ENCODE measurements at regions not wholly inside any gene's neighbourhood (a gene's known extent, or its start where the extent isn't known, plus 50 kb on each side); places are given as distances from the start of the nearest gene placed in this dataset.
"Not testable (repeated sequence)": the region's sequence is repeated elsewhere in the genome, so short reads cannot be mapped to it uniquely, and the experiment has no call there.

DNA sequence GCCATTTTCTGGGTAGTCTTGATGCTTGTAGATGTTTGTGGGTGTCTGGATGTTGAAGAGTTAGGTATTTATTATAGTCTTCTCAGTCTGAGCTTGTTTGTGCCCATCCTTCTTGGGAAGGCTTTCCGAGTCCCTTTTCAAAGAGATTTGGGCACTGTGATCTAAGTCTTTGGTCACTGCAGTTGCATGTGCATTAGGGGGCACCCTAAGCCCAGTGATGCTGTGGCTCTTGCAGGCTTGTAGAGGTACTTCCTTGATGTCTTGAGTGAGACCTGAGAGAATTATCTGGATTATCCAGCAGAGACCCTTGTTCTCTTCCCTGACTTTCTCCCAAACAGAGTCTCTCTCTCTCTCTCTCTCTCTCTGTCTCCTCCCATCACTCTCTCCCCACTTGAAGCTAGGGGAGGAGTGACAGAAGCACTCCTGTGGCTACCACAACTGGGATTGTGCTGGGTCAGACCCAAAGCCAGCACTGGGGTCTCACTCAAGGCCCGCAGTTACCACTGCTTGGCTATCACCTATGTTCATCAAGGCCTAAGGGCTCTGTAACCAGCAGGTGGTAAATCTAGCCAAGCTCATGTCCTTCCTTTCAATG lies 68.5 kb downstream of the TMCO5A start:
- intact Hi-C loops (cut with DNase I): no loop called here
- peak; percentile 81 for DNase-seq (ENCODE audit: low spot score)

DNA sequence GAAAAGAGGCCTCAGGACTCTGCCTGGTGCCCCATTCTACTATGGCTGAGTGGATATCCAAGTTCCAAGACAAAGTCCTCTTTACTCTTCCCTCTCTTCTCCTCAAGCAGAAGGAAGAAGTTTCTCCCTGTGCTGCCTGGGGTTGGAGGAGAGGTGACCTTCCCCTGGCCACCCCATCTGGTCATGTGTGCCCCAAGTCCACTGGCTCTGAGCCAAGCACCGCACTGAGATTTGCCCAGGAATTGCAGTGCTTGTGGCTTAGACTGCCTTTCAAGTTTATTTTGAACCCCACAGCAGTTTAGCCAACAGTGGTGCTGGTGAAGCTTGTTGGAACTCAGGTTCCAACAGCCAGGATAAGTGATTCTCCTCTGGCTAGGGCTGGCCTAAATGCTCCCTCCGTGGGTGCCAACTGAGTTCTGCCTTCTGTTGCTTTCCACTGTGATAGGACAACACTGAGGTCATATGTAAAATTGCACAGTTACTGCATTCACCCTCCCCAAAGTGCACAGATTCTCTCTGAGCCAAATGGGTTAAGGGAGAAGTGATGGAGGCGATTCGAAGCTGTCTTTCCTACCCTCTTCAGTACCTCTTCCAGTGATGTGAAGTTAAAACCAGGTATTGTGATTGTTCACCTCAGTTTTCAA lies 69.9 kb downstream of the TMCO5A start:
- no peak for DNase-seq (ENCODE audit: low spot score)

DNA sequence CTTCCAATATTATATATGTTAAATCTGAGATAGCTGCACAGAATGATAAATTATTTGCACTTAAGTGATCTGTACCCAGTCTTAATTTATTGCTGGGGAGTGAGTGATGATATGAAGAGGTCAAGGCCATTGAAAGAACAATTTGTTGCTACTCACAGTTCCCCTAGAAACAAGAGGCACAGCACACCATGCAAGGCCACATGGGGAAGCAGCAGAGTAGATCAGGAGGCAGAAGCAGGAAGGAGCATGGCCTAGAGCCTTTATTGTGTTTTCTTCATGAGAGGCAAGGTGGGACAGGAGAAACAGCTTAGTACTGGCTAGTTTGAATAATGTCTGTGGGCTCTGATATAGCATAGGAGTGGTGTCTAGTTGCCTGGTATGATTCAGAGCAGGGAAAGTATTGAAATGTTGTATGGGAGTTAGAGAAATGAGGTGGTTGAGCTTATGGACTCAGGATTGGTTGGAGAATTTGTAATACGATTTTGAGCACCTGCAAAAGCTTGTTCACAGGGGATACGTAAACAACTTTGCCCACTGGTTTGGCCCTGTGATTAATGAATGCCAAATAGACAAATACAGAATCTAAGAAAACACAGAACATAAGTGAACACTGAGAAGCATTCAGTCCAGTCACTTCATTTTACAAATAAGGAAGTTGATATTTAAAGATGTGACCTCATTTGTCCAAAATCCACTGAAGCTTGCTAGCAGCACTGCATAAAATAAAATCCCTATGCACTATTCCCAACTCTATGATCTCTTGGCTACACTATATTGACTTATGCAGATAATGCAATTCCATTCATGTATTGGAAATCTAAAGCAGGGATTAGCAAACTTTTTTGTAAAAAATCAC lies 71.7 kb downstream of the TMCO5A start:
- intact Hi-C loops (cut with DNase I): no loop called here
- no peak for DNase-seq (ENCODE audit: low spot score)

More for the DNA sequence above, 69.9 kb downstream of the TMCO5A start:
- intact Hi-C loops (cut with DNase I): no loop called here

DNA sequence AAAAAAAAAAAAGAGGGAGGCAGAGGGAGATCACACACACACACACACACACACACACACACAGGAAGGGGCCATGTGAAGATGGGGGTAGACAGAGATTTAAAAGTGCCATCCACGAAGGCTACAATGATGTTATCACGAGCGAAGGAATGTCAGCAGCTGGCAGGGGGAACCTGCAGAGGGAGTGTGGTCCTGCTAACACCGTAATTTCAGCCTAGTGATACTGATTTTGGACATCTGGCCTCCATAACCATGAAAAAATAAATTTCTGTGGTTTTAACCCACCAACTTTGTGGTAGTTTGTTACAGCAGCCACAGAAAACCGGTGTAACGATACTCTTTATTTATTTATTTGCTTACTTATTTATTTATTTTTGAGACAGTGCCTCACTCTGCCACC lies 76.0 kb downstream of the TMCO5A start:
- no peak for DNase-seq (ENCODE audit: low spot score)

DNA sequence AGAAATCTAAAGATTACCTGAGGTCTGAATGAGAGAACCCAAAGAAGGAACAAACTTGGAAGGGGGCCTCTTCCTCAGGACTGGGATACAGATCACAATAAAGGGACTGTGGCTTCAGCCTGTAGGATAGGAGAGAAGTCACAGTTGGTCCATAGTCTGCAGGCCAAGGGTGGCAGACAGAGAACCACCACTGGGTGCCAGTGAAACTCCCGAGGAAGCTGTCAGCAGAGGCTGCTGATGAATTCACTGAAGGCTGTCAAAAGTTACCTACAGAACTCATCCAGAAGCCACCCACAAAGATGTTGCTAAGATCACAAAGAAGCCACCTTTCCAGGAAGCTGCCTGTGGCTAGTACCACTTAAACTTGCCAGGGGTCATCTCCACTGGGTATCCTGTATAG lies 78.5 kb downstream of the TMCO5A start:
- intact Hi-C loops (cut with DNase I): no loop called here
- DNase-seq (ENCODE audit: low spot score): no peak

More for the DNA sequence above, 76.0 kb downstream of the TMCO5A start:
- intact Hi-C loops (cut with DNase I): no loop called here

DNA sequence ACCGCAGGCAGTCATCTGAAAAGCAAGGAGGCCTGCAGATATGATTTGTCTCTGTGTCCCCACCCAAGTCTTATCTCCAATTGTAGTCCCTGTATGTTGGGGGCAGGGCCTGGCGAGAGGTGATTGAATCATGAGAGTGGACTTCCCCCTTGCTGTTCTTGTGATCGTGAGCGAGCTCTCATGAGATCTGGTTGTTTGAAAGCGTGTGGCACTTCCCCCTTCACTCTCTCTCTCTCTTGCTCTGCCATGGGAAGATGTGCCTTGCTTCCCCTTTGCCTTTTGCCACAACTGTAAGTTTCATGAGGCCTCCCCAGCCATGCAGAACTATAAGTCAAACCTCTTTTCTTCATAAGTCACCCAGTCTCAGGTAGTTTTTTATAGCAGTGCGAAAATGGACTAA lies 83.3 kb downstream of the TMCO5A start:
- intact Hi-C loops (cut with DNase I): no loop called here
- no peak for DNase-seq (ENCODE audit: low spot score)

DNA sequence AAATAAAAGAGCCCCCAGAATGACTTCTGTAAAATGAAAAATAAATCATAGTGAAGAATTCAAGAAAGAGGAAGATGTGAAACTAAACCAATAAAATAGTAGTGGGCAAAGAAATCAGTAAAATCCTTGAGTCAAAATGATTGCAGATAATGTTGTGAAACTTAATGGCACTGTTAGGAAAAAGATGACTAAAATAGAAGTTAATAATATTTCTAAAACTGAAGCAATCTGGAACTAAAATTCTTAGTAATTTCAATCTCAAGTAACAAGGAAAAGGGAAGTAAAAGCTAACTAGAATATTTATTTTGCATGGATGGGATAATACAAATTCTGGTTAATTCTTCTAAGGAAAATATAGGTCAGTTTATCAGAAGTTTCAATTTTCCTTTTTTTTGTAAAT lies 84.6 kb downstream of the TMCO5A start:
- DNase-seq (ENCODE audit: low spot score): no peak
- intact Hi-C loops (cut with DNase I): no loop called here

DNA sequence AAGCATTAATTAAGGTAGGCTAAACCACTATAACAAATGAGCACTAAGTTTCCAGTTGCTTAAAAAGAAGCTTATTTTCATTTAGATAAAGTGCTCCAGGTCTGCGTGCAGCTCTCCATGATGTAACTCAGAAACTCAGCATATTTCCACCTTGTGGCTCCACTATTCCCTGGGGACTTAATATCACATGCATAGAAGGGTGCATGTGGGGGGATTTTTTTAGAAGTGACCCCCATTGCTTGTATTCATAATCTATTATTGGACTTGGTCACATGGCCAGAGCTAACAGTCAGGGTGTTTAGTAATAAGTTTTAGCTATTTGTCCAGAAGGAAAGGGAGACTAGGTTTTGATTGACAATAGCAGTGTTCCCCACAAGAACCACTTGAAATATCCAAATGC lies 86.8 kb downstream of the TMCO5A start:
- no peak for DNase-seq (ENCODE audit: low spot score)
- intact Hi-C loops (cut with DNase I): no loop called here

DNA sequence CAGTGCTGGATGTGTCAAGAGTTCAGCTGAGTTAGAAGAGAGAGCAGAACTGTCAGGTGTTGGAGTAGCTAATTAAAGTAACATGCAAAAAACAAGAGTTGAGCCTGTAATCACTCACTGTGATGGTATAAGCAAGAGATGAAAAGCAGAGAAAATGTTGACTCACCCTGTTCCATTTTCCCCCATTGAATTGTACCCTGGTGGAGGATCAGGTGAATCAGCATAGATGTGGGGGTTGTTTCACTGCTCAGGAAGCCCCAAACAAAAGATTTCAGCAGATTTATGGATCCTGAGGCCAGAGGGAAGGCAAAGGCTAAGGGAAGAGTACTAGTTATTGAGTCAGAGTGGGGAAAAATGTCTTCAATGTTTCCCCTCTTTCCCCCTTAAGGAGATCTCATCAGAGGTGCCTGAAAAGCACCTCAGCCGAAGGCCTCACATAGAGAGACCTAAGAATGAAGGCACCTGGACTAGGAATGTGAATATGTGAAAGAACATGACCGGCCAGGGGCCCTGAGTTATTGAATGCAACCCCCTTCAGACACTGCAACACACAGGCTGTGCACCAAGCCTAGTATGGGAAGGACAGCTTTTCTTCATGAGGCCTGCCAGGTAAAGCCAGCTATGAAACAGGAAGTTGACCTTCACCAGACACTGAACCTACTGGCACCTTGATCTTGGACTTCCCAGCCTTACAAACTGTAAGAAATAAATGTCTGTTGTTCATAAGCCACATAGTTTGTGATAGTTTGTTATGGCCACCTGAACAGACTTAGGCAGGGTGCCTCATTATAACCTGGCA lies 90.1 kb downstream of the TMCO5A start:
- DNase-seq (ENCODE audit: low spot score): no peak
- intact Hi-C loops (cut with DNase I): no loop called here

DNA sequence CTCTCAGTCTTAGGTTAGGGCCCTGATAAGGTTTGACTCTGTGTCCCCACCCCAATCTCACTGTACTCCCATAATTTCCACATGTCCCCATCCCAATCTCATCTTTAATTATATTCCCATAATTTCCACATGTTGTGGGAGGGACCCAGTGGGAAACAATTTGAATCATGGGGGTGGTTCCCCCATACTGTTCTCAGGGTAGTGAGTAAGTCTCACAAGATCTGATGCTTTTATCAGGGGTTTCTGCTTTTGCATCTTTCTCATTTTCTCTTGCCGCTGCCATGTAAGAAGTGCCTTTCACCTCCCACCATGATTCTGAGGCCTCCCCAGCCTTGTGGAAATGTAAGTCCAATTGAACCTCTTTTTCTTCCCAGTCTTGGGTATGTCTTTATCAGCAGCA lies 91.2 kb downstream of the TMCO5A start:
- intact Hi-C loops (cut with DNase I); DNase-seq (ENCODE audit: low spot score): not testable (repeated sequence)

DNA sequence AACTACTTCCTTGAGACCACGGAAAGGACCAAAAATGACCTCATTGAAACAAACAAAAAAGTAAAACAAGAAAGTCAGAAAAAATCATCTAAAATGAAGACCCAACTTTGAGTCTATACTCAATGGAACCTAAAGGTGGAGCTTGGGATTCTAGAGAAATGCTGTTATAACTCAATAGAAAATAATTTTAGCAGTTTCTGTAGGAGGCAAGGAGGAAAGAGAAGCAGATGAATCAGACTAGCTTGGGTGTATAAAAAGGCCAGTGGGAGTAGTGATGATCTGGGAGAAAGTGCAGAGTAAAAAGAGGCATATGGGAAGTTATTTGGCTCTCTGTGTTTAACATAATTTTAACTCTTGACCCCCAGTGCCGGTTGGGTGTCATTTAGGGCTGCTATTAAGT lies 94.4 kb downstream of the TMCO5A start:
- intact Hi-C loops (cut with DNase I): no loop called here
- DNase-seq (ENCODE audit: low spot score): no peak

DNA sequence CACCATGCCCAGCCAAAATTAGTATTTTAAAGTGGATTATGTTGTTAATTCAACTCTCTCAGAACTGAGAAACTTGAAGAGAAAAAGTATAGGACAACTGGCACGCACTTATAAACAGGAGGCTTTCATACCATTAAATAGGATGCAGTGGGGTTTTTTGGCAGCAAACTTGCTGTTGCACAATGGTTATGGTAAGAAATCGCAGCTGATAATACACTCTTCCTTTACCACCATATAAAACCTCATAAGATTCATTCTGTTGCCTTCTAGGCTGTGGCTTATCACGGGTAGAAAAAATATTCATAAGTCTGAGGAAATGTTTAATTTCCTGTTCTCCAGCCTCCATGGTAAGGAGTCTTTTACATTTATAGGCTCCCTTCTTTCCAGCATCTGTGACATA lies 95.3 kb downstream of the TMCO5A start:
- intact Hi-C loops (cut with DNase I): no loop called here
- no peak for DNase-seq (ENCODE audit: low spot score)

DNA sequence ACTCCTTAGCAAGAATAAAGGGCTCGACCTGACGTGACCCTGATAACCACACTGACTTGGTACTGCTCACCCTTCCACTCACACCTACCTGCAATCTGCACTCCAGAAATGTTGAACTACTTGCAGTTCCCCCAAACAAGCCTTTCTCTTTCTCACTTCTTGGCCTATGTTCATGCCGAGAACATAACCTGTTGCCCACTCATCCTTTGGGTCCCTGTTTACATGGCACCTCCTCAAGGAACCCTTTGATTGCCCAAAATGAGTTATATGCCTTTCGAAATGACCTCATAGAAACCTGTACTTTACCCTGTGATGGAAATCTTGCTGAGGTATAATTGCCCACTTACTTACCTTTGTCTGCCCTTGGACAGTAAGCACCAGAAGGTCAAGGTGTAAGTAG lies 96.2 kb downstream of the TMCO5A start:
- intact Hi-C loops (cut with DNase I): no loop called here

DNA sequence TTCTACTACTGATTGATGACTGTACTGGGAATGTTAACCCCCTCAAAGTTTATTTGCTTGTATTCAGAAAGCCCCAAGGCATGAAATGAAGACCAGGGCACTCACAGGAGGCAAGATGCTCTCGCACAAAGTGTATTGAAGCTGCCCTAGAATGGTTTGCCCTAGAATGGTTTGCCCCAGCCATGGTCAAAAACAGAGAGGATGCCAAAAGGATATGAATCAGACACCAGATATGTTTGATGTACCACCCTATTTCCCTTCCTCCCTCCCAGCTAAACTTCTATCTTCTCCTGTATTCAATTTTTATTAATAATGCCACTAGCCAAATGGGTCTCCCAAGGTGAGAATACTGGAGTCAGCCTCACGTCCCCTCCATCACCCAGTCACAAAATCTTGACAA lies 101.3 kb downstream of the TMCO5A start:
- intact Hi-C loops (cut with DNase I): no loop called here

More for the DNA sequence above, 96.2 kb downstream of the TMCO5A start:
- no peak for DNase-seq (ENCODE audit: low spot score)

DNA sequence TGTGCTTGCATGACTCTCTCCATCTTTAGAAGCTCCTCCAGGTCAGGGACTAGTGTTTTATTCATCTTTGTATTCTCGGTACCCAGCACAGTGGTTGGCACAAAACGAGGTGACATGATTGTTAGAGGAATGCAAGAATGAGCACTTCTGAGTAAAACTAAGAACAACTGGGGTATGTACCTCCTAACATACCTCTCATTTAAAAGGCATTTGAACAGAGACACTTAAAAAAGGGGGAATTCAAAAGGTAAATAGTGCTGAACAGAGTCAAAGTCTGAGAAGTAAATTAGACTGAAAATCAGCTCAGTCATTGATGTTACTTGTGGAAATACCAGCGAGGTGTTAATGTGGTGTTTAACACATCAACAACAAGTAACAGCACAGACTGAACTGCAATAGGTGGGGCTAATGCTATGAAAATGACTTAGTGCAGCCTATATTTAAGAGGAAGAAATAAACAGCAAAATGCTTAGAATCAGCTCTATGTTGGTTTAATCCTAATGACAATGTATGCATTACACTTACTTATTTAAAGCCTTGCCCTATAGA lies 102.4 kb downstream of the TMCO5A start:
- no peak for DNase-seq (ENCODE audit: low spot score)
- intact Hi-C loops (cut with DNase I): no loop called here

More for the DNA sequence above, 101.3 kb downstream of the TMCO5A start:
- no peak for DNase-seq (ENCODE audit: low spot score)

DNA sequence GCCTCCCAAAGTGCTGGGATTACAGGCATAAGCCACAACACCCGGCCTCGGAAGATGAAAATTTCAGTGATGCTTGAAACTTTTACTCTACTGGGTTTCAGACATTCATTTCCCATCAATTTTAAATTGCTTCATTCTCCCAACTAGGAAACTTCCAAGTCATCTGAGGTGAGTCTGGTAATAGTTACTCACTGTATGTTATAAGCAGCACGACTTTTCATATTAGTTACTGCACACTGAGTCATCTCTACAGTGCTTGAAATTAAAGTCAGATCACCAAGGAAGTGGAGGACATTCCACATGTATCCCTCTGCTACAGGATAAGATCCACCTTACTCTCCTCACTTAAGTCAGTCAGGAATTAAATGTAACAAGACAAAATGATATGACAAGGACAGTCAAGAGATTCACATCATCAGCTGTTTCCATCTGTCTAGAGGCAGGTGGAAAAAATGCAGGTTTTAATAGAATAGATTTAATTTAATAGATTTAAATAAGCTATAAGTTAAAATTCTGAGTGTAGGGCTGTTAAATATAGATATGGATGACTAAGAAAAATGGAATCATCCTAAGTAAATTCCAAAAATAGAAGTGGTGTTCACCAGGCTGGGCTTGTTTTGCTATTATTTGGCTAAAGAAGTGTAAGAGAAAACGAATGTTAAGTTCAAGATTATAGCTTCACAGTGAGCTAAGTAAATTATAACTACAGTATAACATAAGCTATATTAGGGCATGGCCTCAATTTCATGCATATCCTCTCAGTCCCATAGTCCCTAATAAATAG lies 104.4 kb downstream of the TMCO5A start:
- no peak for DNase-seq (ENCODE audit: low spot score)
- intact Hi-C loops (cut with DNase I): no loop called here

DNA sequence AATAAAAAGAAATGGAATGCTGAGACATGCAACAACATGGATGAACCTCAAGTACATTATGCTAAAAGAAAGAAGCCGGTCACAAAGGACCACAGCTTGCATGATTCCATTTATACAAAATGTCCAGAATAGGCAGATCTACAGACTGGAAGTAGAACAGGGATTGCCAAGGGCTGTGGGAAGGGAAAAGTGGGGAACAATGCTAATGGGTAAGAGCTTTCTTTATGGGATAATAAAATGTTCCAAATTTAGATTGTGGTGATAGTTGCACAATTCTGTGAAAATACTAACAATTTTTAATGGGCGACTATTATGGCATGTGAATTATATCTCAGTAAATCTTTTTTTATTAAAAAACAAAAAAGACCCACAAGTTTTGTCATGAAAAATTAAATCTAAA lies 106.2 kb downstream of the TMCO5A start:
- intact Hi-C loops (cut with DNase I): no loop called here
- DNase-seq (ENCODE audit: low spot score): no peak

DNA sequence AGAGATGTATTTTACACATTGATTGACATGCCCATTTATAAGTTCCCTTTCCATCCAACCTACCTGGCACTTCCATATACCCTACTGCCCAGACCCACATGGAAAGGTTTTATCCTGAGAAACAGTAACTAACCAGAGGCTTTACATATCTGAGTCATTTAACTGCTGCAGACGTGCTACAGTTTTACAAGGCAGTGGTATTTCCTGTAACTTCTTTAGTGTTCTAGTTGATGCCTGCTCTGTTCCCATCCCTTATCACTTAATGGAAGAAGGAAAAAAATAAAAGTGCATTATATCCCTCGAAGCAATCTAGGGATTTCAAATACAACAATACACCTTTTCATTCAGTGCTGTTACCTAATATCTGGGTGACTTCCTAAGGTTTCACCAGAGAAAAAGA lies 107.1 kb downstream of the TMCO5A start:
- intact Hi-C loops (cut with DNase I): no loop called here
- DNase-seq (ENCODE audit: low spot score): no peak

DNA sequence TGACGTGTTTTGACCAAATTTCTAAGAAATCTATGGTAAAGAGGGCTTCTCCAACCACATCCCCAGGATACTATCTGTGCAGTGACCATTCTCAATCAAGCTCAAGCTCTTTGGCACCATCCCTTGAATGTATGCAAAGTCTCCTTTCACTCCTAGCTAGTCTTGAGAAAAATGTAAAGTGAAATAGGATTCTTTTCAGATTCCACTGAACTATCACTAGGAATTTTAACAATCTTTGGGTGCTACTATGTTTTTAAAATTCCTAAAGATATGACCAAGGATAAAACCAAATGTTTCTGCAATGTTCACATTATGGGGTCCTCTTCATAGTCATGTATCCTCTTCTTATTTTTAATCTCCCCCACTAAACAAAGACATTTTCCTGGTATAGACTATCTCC lies 107.8 kb downstream of the TMCO5A start:
- intact Hi-C loops (cut with DNase I): no loop called here
- DNase-seq (ENCODE audit: low spot score): no peak
